WTC11 (cell line): ENCODE measurements at regions not wholly inside any gene's neighbourhood (a gene's known extent, or its start where the extent isn't known, plus 50 kb on each side); places are given as distances from the start of the nearest gene placed in this dataset.

Source experiments
- AR ChIP-seq: fragments of 250-450 bp; sonication (Bioruptor Pico); IDR thresholded peaks from 2 replicates; pipeline ENCODE4 v1.9.0; 2021; ENCODE audit warnings: mild to moderate bottlenecking
- CTCF ChIP-seq: fragments of 200-600 bp; IDR thresholded peaks from 2 replicates; pipeline ENCODE4 v1.8.0; 2022; ENCODE audit warnings: antibody characterized with exemption
- E2F5 ChIP-seq: sonication (generic); formaldehyde crosslinking; IDR thresholded peaks from 2 replicates; pipeline ENCODE4 v1.8.1; 2022; ENCODE audit warnings: mild to moderate bottlenecking, moderate library complexity, missing genetic modification reagents
- RORB ChIP-seq: fragments of 250-450 bp; sonication (Bioruptor Pico); IDR thresholded peaks from 2 replicates; pipeline ENCODE4 v1.9.0; 2021; ENCODE audit warnings: mild to moderate bottlenecking

GRCh38 chr10:8800426-8800825 is 745.9 kb downstream of the GATA3 start:
- TF ChIP-seq CTCF: no peak
- no peak for TF ChIP-seq RORB (CRISPR knock-in tag)
- no peak for TF ChIP-seq AR
- TF ChIP-seq E2F5 (CRISPR knock-in tag): no peak
